HepG2 (cell line): ENCODE measurements at regions not wholly inside any gene's neighbourhood (a gene's known extent, or its start where the extent isn't known, plus 50 kb on each side); places are given as distances from the start of the nearest gene placed in this dataset.

ENCODE experiments used
- ATAC-seq: fragments of 200-7000 bp; cut with Tn5 transposase; 3 replicates; pipeline ENCODE4 v1.9.1; 2020; ENCODE audit warnings: mild to moderate bottlenecking, moderate library complexity
- BruUV-seq: library from RNA; stranded (reverse); fragments of 400-500 nt; replicated peaks from 2 replicates; lab custom pipeline; 2021; lab: Mats Ljungman, UMichigan
- CTCF ChIA-PET: fragments of 300-600 bp; formaldehyde crosslinking; extraction: SDS; loops from one replicate; lab custom pipeline; 2021; ENCODE audit warnings: low total read pairs, inconsistent platforms, low intra/inter-chr PET ratio; lab: Yijun Ruan, JAX
- POLR2A ChIA-PET: fragments of 350-600 bp; sonication (Branson Sonifier 250); formaldehyde crosslinking; loops from one replicate; lab custom pipeline; 2020; ENCODE audit warnings: antibody characterized with exemption, inconsistent platforms; lab: Yijun Ruan, JAX
- DNase-seq: peaks from one replicate; pipeline ENCODE4 v3.0.0-alpha.2; 2015; ENCODE audit warnings: low spot score
- FAIRE-seq: peaks from 3 replicates; lab custom pipeline; 2011; peaks lifted over from hg19 to GRCh38; lab: Jason Lieb, UNC
- H2AFZ ChIP-seq: one replicate; pipeline ENCODE4 v1.6.1; 2011; ENCODE audit warnings: low read length, inconsistent platforms
- H3K27ac ChIP-seq: fragments of 300-600 bp; 3 replicates; pipeline ENCODE4 v1.8.0; 2011; ENCODE audit warnings: mixed run types, mild to moderate bottlenecking, mixed read lengths, low read length, inconsistent platforms; ENCODE audit not compliant: insufficient read depth; ENCODE audit errors: extremely low read length
- H3K27me3 ChIP-seq, 2 experiments: fragments of 200-600 bp in 1 of 2; 2 replicates in 1 of 2; 3 replicates in 1 of 2; pipeline versions ENCODE4 v1.6.0 to v1.8.0; 2011; ENCODE audit warnings: low read length in 2 of 2, mild to moderate bottlenecking in 2 of 2, moderate library complexity in 2 of 2, inconsistent platforms in 1 of 2; ENCODE audit not compliant: insufficient read depth in 2 of 2, control insufficient read depth in 1 of 2
- H3K36me3 ChIP-seq, 2 experiments: fragments of 200-600 bp in 1 of 2; replicated peaks in 1 of 2; 2 replicates in 1 of 2; 3 replicates in 1 of 2; pipeline versions ENCODE4 v1.5.1 to v1.8.0; 2011; ENCODE audit warnings: low read length in 2 of 2, inconsistent platforms in 1 of 2; ENCODE audit not compliant: insufficient read depth in 2 of 2, control insufficient read depth in 1 of 2
- H3K4me1 ChIP-seq: 2 replicates; pipeline ENCODE4 v1.5.1; 2012; ENCODE audit warnings: low read length, inconsistent platforms; ENCODE audit not compliant: insufficient read depth
- H3K4me2 ChIP-seq: 2 replicates; pipeline ENCODE4 v1.6.0; 2011; ENCODE audit warnings: low read depth, low read length, inconsistent platforms
- H3K4me3 ChIP-seq, 3 experiments: fragments of 200-600 bp in 1 of 3; sonication (generic), shearing (Covaris generic) in 1 of 3; replicated peaks in 1 of 3; 2 replicates each; pipeline ENCODE4 v1.5.1; 2011 to 2016; ENCODE audit warnings: low read length in 3 of 3, inconsistent platforms in 2 of 3, low read depth in 2 of 3, mild to moderate bottlenecking in 2 of 3, control low read depth in 1 of 3, mixed read lengths in 1 of 3; ENCODE audit not compliant: insufficient read depth in 1 of 3
- H3K79me2 ChIP-seq: one replicate; pipeline ENCODE4 v1.6.1; 2011; ENCODE audit warnings: low read length, inconsistent platforms; ENCODE audit not compliant: insufficient read depth
- H3K9ac ChIP-seq: 2 replicates; pipeline ENCODE4 v1.6.0; 2011; ENCODE audit warnings: mild to moderate bottlenecking, low read depth, low read length, inconsistent platforms; ENCODE audit not compliant: insufficient read depth
- H3K9me3 ChIP-seq: 2 replicates; pipeline ENCODE4 v1.5.1; 2012; ENCODE audit warnings: mild to moderate bottlenecking, low read length
- H4K20me1 ChIP-seq: 2 replicates; pipeline ENCODE4 v1.6.0; 2011; ENCODE audit warnings: inconsistent platforms, mild to moderate bottlenecking, low read length, moderate library complexity; ENCODE audit not compliant: insufficient read depth
- ELF4 ChIP-seq: sonication (generic); formaldehyde crosslinking; IDR thresholded peaks from 2 replicates; pipeline ENCODE4 v1.5.0; 2020; ENCODE audit warnings: missing genetic modification reagents, mild to moderate bottlenecking, moderate library complexity, borderline replicate concordance
- HOMEZ ChIP-seq: IDR thresholded peaks from 2 replicates; pipeline ENCODE4 v1.6.1; 2016; ENCODE audit warnings: low read depth
- MYNN ChIP-seq: sonication (generic); formaldehyde crosslinking; IDR thresholded peaks from 2 replicates; pipeline ENCODE4 v1.4.0; 2020; ENCODE audit warnings: mild to moderate bottlenecking, low read depth, missing genetic modification reagents
- NFKBIZ ChIP-seq: IDR thresholded peaks from 2 replicates; pipeline ENCODE4 v1.6.1; 2018; ENCODE audit warnings: missing genetic modification reagents, missing compliant biosample characterization
- NFYC ChIP-seq: IDR thresholded peaks from 2 replicates; pipeline ENCODE4 v1.6.1; 2016; ENCODE audit warnings: missing genetic modification reagents, missing compliant biosample characterization
- RAD21 ChIP-seq: fragments of 450-650 bp; formaldehyde crosslinking; IDR thresholded peaks from 2 replicates; pipeline ENCODE4 v1.5.0; 2020; ENCODE audit warnings: mild to moderate bottlenecking
- SOX13 ChIP-seq, 3 experiments: fragments of 450-650 bp in 1 of 3; sonication (generic) in 1 of 3; formaldehyde crosslinking in 1 of 3; IDR thresholded peaks in 2 of 3; conservative IDR thresholded peaks in 1 of 3; 2 replicates each; pipeline versions ENCODE4 v1.5.0 to v1.6.1; 2016 to 2020; ENCODE audit warnings: antibody characterized with exemption in 1 of 3, mild to moderate bottlenecking in 1 of 3, missing compliant biosample characterization in 1 of 3, missing genetic modification reagents in 1 of 3, moderate library complexity in 1 of 3
- TRIM22 ChIP-seq: fragments of 450-650 bp; IDR thresholded peaks from 2 replicates; pipeline ENCODE4 v1.6.1; 2017
- XBP1 ChIP-seq: sonication (generic); formaldehyde crosslinking; IDR thresholded peaks from 2 replicates; pipeline ENCODE4 v1.5.0; 2020; ENCODE audit warnings: missing genetic modification reagents
- ZFYVE20 ChIP-seq: sonication (generic); formaldehyde crosslinking; IDR thresholded peaks from 2 replicates; pipeline ENCODE4 v1.8.0; 2023; ENCODE audit warnings: low read depth, mild to moderate bottlenecking, moderate library complexity, missing genetic modification reagents, borderline replicate concordance
- ZGPAT ChIP-seq: IDR thresholded peaks from 2 replicates; pipeline ENCODE4 v1.6.1; 2016; ENCODE audit warnings: mild to moderate bottlenecking
- ZNF10 ChIP-seq: sonication (generic); formaldehyde crosslinking; IDR thresholded peaks from 2 replicates; pipeline ENCODE4 v1.4.0; 2020; ENCODE audit warnings: mild to moderate bottlenecking, low read depth, missing genetic modification reagents, borderline replicate concordance
- ZNF160 ChIP-seq: sonication (generic); formaldehyde crosslinking; IDR thresholded peaks from 2 replicates; pipeline ENCODE4 v1.8.0; 2022; ENCODE audit warnings: mild to moderate bottlenecking, inconsistent platforms, missing genetic modification reagents
- ZNF768 ChIP-seq: sonication (generic); formaldehyde crosslinking; IDR thresholded peaks from 2 replicates; pipeline ENCODE4 v1.4.0; 2020; ENCODE audit warnings: missing genetic modification reagents
- ZNF788 ChIP-seq: sonication (generic); formaldehyde crosslinking; IDR thresholded peaks from 2 replicates; pipeline ENCODE4 v1.5.0; 2020; ENCODE audit warnings: mild to moderate bottlenecking, missing genetic modification reagents, borderline replicate concordance
- WGBS: methylation state at CpG from one replicate; pipeline ENCODE4 v1.1.6; 2017; ENCODE audit warnings: low lambda C conversion rate; 5-methylcytosine and 5-hydroxymethylcytosine counted together
- in situ Hi-C: cut with HindIII; loops from 2 replicates; pipeline ENCODE4 v1.10.0; 2017; ENCODE audit warnings: low pct_unique_long_range_greater_than_20kb; ENCODE audit not compliant: extremely low pct_ligation_motif_present
- intact Hi-C: fragments of 100-400 bp; cut with micrococcal nuclease; formaldehyde crosslinking; loops from one replicate; pipeline ENCODE4 v1.10.0; 2022; ENCODE audit not compliant: unreplicated experiment

GRCh38 chr1:37243368-37244082 lies 209.2 kb upstream of the GRIK3 start:
- ChIA-PET POLR2A (no interaction called here), CTCF (no interaction called here)
- peaks cover 0 to 12% of the 10 kb centered on the region in 2 experiments; a peak in 3 of 5 replicates for H3K27me3 ChIP-seq
- no peaks in the 10 kb centered on the region for H3K9me3 ChIP-seq
- H3K9ac ChIP-seq, result no peak overlapping the region
- BruUV-seq, result no TSS peak
- no peak overlapping the region for H3K4me2 ChIP-seq
- WGBS, result 1% methylated on average over 8 of the region's 12 CpGs
- intact Hi-C loops (no loop called here), in situ Hi-C loops (no loop called here)
- H3K27ac ChIP-seq, result no peak overlapping the region
- no peaks in the 10 kb centered on the region for H3K4me1 ChIP-seq
- FAIRE-seq, result no peak
- no peaks in the 10 kb centered on the region for H3K79me2 ChIP-seq
- no peak for ATAC-seq
- no peak for DNase-seq
- no peaks in the 10 kb centered on the region for H4K20me1 ChIP-seq
- H2AFZ ChIP-seq, result no peak overlapping the region
- H3K36me3 ChIP-seq, result no peaks in the 10 kb centered on the region
- H3K4me3 ChIP-seq, result no peak overlapping the region
- TF ChIP-seq SOX13 (IDR thresholded peaks at IDR 0.05) (no peak), SOX13 (CRISPR knock-in tag; conservative IDR thresholded peaks at IDR 0.05 in 1 of 2, IDR thresholded peaks at IDR 0.05 in 1 of 2) (no peak), RAD21 (CRISPR knock-in tag) (no peak), ZNF160 (CRISPR knock-in tag) (no peak), ZNF10 (CRISPR knock-in tag) (no peak), HOMEZ (CRISPR knock-in tag) (no peak), NFYC (CRISPR knock-in tag) (no peak), ZFYVE20 (CRISPR knock-in tag) (no peak), ZNF788 (CRISPR knock-in tag) (no peak), ZNF768 (CRISPR knock-in tag) (no peak), TRIM22 (no peak), NFKBIZ (CRISPR knock-in tag) (no peak), XBP1 (CRISPR knock-in tag) (no peak), MYNN (CRISPR knock-in tag) (no peak), ZGPAT (CRISPR knock-in tag) (no peak), ELF4 (CRISPR knock-in tag) (no peak)
